Testis (tissue), 2 donors: ENCODE measurements at regions not wholly inside any gene's neighbourhood (a gene's known extent, or its start where the extent isn't known, plus 50 kb on each side); places are given as distances from the start of the nearest gene placed in this dataset.

Experiments used
- DNase-seq: peaks from one replicate; pipeline ENCODE4 v3.0.0-alpha.2; 2019
- H3K27ac ChIP-seq, 2 donors: fragments of 200-600 bp; sonication (generic); one replicate each; pipeline ENCODE4 v1.5.1; 2019
- H3K27me3 ChIP-seq: fragments of 200-600 bp; sonication (generic); one replicate; pipeline ENCODE4 v1.5.1; 2019
- H3K36me3 ChIP-seq: fragments of 200-600 bp; sonication (generic); one replicate; pipeline ENCODE4 v1.5.1; 2017; ENCODE audit warnings: low read depth; ENCODE audit errors: missing control alignments
- H3K4me1 ChIP-seq: fragments of 200-600 bp; sonication (generic); one replicate; pipeline ENCODE4 v1.5.1; 2019
- H3K4me3 ChIP-seq, 2 donors: fragments of 200-600 bp; sonication (generic); one replicate each; pipeline ENCODE4 v1.5.1; 2017 to 2019
- H3K9me3 ChIP-seq: fragments of 200-600 bp; sonication (generic); one replicate; pipeline ENCODE4 v1.5.1; 2017
- POLR2A ChIP-seq: fragments of 450-650 bp; IDR thresholded peaks from one replicate; pipeline ENCODE4 v1.6.1; 2017; ENCODE audit warnings: antibody characterized with exemption, mild to moderate bottlenecking, moderate library complexity
- WGBS, 2 donors: methylation state at CpG; one replicate each; pipeline ENCODE4 v1.1.5; 2018; 5-methylcytosine and 5-hydroxymethylcytosine counted together
- intact Hi-C: fragments of 100-400 bp; cut with DNase I; formaldehyde crosslinking; loops from one replicate; pipeline ENCODE4 v1.15.1; 2023; ENCODE audit warnings: low total_unique reads
- TF ChIP-seq, protein P1 (sequence below), 3 experiments: fragments of 450-650 bp in 2 of 3; fragments of 200-600 bp in 1 of 3; sonication (generic) in 1 of 3; IDR thresholded peaks; one replicate each; pipeline ENCODE4 v1.5.1; 2016 to 2019; ENCODE audit warnings: antibody characterized with exemption in 3 of 3, mild to moderate bottlenecking in 2 of 3, moderate library complexity in 1 of 3

DNA sequence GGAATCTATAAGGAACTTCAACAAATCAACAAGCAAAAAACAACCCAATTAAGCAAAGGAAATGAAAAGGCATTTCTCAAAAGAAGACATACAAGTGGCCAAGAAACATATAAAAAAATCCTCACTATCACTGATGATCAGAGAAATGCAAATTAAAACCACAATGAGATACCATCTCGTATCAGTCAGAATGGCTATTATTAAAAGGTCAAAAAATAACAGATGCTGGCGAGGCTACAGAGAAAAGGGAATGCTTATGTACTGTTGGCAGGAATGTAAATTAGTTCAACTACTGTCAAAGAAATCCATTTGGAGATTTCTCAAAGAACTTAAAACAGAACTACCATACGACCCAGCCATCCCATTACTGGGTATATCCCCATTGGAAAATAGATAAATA lies 292.4 kb upstream of the FAT1 start:
- H3K4me1 ChIP-seq, result no peaks in the 10 kb centered on the region
- no peaks in the 10 kb centered on the region for H3K36me3 ChIP-seq
- WGBS, 2 donors, result 85 to 86% methylated on average over 3 of the region's 3 CpGs
- intact Hi-C loops, result no loop called here
- TF ChIP-seq, protein P1, sequence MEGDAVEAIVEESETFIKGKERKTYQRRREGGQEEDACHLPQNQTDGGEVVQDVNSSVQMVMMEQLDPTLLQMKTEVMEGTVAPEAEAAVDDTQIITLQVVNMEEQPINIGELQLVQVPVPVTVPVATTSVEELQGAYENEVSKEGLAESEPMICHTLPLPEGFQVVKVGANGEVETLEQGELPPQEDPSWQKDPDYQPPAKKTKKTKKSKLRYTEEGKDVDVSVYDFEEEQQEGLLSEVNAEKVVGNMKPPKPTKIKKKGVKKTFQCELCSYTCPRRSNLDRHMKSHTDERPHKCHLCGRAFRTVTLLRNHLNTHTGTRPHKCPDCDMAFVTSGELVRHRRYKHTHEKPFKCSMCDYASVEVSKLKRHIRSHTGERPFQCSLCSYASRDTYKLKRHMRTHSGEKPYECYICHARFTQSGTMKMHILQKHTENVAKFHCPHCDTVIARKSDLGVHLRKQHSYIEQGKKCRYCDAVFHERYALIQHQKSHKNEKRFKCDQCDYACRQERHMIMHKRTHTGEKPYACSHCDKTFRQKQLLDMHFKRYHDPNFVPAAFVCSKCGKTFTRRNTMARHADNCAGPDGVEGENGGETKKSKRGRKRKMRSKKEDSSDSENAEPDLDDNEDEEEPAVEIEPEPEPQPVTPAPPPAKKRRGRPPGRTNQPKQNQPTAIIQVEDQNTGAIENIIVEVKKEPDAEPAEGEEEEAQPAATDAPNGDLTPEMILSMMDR (IDR thresholded peaks at IDR 0.05), result no peak
- no peak for TF ChIP-seq POLR2A
- H3K27me3 ChIP-seq, result no peaks in the 10 kb centered on the region
- DNase-seq, result no peak
- H3K9me3 ChIP-seq, result no peaks in the 10 kb centered on the region
- H3K27ac ChIP-seq, result no peak overlapping the region
- no peak overlapping the region for H3K4me3 ChIP-seq

DNA sequence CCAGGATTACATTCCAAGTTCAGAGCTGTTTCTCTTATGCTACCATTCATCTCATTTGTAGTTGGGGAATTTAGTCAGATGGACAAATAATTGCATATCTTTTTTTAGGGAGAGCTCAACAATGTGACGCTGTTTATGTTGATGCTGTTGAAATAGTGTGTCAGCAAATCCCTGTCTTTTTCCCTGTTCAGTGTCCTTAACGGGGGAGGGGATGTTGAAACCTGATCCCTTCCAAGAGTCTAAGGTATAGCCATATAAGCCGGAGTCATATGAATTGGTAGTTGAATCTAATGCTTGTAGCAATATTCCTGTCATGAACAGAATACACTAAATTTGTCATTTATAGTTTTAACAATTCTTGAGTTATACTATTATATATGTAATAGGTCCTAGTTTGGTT lies 293.5 kb upstream of the FAT1 start:
- Histone ChIP-seq H3K4me1 (no peaks in the 10 kb centered on the region), H3K36me3 (no peaks in the 10 kb centered on the region), H3K27ac (no peak overlapping the region), H3K27me3 (no peaks in the 10 kb centered on the region), H3K9me3 (no peaks in the 10 kb centered on the region), H3K4me3 (no peak overlapping the region)
- 58 to 64% methylated on average over 3 of the region's 3 CpGs for WGBS, 2 donors
- TF ChIP-seq, protein P1 (IDR thresholded peaks at IDR 0.05), result no peak
- TF ChIP-seq POLR2A, result no peak
- intact Hi-C loops, result no loop called here
- DNase-seq, result no peak

GRCh38 chr4:187019896-187020295 lies 296.2 kb upstream of the FAT1 start:
- TF ChIP-seq, protein P1 (IDR thresholded peaks at IDR 0.05), result no peak
- TF ChIP-seq POLR2A, result no peak
- no peaks in the 10 kb centered on the region for H3K27me3 ChIP-seq
- WGBS, 2 donors, result 78 to 92% methylated on average over 8 of the region's 8 CpGs
- no peak for DNase-seq
- intact Hi-C loops, result no loop called here
- no peak overlapping the region for H3K4me3 ChIP-seq
- H3K9me3 ChIP-seq, result no peaks in the 10 kb centered on the region
- H3K4me1 ChIP-seq, result no peaks in the 10 kb centered on the region
- H3K36me3 ChIP-seq, result no peaks in the 10 kb centered on the region
- H3K27ac ChIP-seq, result no peak overlapping the region

- no peak for DNase-seq
- H3K27ac ChIP-seq, result no peak overlapping the region
- intact Hi-C loops, result no loop called here
- no peaks in the 10 kb centered on the region for H3K27me3 ChIP-seq
- no peaks in the 10 kb centered on the region for H3K4me1 ChIP-seq
- WGBS, 2 donors, result 88 to 90% methylated on average over 2 of the region's 2 CpGs
- no peaks in the 10 kb centered on the region for H3K9me3 ChIP-seq
- H3K4me3 ChIP-seq, result no peak overlapping the region
- TF ChIP-seq POLR2A, result no peak
- TF ChIP-seq, protein P1 (IDR thresholded peaks at IDR 0.05), result no peak
- H3K36me3 ChIP-seq, result no peaks in the 10 kb centered on the region
These were observed 297.0 kb upstream of the FAT1 start for GRCh38 chr4:187020676-187021075.

DNA sequence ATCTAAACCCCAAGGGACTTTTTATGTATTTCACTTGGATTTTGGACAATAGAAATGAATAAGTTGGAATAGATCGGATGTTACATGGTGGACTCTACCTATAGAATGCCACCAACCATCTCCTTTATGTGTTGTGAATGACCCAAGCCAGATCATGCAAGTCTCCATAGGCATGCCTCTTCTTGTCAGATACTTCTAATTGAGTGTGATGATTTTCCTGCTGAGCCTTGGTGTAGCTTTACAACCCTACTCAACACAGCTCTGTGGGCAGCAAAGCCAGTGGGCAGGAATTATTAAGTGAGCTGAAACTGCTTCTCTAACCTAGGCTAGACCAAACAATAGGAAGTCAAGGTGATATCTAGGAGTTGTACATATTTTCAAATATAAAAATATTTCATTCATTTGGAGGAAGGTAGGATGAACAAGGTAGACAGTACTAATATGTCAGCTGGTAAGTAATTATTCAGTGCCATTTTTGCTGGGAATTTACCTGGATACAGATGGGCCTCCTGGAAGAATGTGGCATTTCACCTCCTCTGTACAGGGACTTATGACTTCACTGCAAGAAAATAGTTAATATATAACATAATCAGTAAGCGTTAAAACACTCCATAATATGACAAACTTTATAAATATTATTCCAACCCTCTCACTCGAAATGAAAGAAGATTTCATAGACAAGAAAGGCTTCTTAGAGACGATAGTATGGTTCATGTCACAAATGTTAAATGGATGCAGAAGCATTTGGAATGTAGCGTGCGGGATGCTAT lies 298.0 kb upstream of the FAT1 start:
- intact Hi-C loops, result no loop called here
- Histone ChIP-seq H3K4me1 (no peaks in the 10 kb centered on the region), H3K27me3 (no peaks in the 10 kb centered on the region), H3K36me3 (no peaks in the 10 kb centered on the region), H3K4me3 (no peak overlapping the region), H3K27ac (no peak overlapping the region), H3K9me3 (no peaks in the 10 kb centered on the region)
- no peak for DNase-seq
- TF ChIP-seq POLR2A, result no peak
- TF ChIP-seq, protein P1 (IDR thresholded peaks at IDR 0.05), result no peak
- 90 to 96% methylated on average over 6 of the region's 6 CpGs for WGBS, 2 donors
